NCI-H510A treated with DMSO at 0.1 percent for 48 hours (cell line): ENCODE measurements at regions not wholly inside any gene's neighbourhood (a gene's known extent, or its start where the extent isn't known, plus 50 kb on each side); places are given as distances from the start of the nearest gene placed in this dataset.

Source experiments
- DNase-seq: peaks from one replicate; lab custom pipeline; 2025; lab: John Stamatoyannopoulos, UW

DNA sequence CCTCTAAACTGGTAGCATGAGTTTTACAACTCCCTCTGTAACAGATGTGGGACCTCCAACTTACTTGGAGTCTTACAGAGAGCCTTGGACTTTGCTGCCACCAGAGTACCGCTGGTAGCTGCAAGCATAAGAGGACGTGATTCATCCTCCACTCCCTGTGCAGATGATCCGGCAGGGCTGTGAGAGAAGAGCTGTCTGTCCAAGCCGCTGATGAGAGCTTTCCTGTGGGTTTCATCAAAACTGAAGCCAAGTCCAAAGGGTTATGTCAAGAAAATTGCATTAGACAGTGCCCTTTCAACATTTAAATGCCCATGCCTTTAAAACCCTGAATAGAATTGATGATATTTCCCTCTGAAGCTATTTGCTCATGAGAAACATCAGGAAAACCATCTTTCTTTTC, 85.8 kb downstream of the LLPH start:
- no peak for DNase-seq

DNA sequence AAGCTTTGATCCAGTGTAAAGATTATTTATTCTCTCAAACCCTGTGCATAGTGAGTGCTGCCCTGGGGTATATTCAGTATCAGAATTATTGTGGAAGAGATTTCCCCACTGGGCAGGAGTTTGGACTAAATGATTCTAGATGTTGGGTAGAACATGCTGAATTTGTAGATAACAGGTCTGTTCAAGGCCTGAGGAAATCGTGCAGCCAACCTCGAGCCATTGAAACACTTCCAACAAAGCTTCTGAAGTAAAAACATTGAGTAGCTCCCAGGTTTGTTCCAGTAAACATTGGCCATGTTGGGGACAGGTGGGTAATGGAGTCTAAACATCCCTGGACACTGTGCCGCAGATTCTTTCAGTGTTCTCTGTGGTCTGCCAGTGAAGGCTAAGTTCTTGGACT, 87.5 kb downstream of the LLPH start:
- DNase-seq, result no peak

DNA sequence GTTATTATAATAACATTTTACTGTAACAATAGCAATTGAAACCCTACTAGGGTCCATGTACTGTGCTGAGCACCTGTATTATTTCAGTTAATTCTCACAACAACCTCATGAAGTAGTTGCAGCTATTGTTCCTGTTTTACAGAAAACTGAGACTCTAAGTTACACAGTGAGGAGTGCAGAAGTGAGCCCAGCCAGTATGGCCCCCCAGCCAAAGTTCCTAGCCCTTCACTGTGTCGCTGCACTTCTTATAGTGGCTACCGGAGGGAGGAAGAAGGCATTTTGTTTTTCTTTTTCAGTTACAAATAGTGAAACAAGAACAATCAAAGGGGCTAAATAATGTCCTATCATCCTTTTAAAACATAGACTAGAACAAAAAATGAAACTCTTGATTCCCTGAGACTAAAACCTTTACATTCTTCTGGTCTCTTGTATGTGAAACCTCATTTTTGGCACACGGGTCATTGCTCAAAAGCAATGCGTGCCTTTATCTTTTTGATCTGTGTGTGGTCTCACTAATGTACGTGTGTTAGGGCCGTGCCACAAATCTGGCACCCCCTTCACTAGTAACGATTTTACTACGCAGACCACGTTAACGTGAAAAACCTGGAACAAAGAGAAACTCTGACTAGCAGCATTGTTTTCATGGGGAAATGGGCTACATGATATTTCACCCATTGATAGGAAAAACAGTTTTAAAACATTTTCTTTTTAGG, 88.7 kb downstream of the LLPH start:
- DNase-seq, result no peak

DNA sequence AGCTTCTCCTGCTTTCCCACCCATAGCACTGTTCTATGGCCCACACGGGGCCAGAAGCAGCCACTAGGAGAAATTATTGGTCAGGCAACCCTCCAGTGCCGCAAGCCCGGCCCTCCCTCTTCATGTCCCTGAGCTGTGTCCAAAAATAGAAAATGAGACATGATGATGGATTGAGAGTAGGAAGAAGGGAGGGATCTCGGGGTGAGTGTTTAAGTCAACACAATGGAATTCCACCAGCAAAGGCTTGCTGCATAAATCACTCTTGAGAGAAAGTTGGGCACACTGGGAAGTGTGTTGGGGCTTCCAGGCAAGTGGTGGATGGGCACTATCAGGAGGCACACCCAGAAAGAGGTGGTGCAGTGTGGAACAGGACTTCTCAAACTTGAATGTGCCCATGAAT, 94.2 kb downstream of the LLPH start:
- no peak for DNase-seq

DNA sequence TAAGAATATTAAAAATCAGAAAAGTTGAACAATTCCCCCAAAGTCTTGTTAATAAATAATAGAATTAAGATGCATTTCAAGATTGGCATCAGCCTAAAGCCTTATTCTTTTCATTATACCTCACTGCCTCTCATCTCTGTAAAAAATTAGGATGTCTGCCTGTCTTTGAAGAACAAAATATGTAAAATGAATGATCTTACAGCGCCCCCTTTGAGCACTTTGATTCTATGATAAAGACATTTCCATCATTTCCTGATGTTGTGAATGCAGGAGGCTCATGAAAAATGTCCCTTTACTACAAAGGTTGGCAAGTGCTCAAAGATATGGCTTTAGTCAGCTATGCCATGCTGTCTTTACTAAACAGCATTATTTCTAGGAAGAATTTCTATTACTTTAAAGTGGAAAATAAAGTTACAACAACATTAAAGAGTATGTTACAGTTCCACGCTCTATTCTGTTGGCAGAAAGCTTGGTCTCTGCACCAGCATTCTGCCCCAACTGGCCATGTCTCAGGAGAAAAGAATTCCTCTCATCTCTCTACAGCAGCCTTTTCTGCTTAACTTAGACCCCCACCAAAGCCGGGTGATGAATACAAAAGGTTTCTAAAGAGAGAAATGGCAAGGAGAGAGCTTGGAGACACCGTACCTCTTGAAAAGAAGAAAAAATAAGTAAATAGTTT, 95.1 kb downstream of the LLPH start:
- DNase-seq, result no peak

DNA sequence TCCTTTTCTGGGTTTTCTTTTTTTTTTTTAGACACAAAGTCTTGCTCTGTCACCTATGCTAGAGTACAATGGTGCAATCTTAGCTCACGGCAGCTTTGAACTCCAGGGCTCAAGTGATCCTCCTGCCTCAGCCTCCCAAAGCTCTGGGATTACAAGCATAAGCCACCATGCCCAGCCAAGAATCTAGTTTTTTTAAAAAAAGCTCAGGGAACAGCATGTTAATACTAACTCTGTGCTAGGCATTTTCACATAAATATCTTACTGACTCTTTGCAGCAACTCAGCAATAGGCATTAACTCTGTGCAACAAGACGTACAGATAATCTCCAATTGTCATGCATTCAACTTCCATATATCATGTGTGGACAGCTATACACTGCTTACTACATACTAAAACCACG, 97.4 kb downstream of the LLPH start:
- DNase-seq, result no peak

DNA sequence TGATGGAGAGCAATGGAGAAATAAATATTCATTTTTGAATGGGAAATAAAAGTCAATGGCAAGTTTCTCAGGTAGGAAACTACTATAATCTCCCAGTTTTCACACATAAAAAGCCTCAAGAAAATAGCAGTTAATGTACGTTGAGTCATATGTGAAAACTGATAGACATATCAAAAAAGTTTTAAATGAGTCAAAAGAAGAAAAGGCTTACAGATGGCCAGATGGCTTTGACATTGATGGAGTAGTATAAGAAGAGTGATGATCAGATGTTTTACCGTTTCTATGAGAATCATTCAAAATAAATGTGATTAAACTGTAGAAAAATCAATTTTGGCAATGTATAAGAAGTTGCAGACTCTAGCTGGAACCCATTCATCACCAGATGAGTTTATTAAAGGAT, 97.8 kb downstream of the LLPH start:
- no peak for DNase-seq

DNA sequence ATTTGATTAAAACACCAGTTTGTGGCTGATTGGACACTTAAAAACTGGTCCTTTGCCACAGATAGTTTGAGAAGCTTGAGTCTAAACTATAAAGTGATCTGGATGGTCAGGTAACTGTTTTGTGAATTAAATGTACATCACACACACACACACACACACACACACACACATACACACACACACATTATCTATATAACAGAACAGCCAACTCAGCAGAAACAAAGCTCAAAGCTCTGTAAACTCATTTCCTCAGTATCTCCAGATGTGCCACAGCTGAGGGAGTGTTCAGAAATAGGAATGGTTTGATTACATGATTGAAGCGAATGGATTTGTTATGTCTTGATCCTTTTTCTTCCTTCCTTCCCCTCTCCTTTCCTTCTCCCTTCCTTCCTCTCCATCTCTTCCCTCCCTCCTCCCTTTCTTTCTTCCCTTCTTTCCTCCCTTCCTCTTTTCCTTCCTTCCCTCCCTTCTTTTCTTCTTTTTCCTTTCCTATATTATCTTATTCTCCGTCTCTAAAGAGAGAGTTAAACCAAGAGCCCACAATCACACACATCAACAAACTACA, 100.3 kb downstream of the LLPH start:
- DNase-seq, result no peak

DNA sequence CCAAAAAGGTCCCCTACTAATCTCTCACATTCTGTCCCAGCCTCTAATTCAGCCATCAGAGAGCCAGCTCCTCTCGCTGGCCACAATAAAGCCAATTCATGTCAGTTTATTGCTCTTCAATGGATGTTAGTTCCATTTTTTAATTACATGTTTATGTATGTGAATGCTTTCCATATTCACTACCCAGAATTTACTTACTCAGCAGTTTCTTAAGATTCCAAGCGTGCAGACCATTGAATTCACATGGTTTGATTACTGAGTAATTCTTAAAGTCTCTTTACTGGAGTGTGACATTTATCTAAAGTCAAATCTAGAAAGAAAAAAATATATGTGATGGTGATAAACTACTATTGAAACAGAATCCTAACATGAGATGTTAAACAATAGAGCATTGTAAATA, 102.2 kb downstream of the LLPH start:
- DNase-seq, result no peak

DNA sequence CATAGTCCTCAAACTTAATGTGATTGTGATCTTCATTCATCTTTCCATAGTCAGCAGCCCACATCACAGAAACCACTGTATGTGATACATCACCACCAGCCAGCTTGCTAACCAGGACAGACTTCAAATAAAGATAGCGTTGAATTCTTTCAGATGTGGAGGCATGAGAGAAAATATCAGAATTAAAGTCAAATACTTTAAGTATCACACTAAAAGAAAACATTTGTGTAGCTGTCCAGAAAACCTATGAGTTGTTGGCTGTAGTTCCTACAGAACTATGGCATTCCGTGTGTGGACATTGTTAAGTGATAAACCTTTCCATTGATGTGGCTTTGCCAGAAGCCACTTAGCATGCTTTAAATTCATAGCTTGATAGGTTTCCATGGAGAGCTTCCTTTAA, 105.1 kb downstream of the LLPH start:
- DNase-seq, result no peak

DNA sequence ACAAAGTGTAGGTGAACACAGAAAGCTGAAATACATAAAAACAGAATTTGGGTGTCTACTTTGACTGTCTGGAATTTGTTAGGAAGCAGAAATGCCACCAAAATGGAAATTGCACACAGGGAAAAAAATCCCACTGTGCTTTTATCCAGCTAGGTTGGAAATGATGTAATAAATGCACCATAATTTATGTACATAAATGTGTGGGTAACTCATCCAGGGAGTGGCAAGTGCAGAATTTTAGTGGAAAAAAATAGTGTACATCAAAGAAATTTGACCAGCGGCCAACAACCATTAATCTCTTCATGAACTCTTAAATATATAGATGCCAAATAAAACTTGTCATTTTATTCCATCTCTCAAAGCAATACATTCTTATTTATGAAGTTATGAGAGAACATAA, 105.6 kb downstream of the LLPH start:
- no peak for DNase-seq

DNA sequence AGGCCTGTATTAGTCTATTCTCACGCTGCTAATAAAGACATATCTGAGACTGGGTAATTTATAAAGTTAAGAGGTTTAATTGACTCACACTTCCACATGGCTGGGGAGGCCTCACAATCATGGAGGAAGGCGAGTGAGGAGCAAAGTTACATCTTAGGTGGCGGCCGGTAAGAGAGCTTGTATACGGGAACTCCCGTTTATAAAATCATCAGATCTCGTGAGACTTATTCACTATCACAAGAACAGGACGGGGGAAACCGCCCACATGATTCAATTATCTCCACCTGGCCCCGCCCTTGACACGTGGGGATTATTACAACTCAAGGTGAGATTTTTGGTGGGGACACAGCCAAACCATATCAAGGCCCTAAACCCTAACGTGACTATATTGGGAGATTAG, 110.1 kb downstream of the LLPH start:
- no peak for DNase-seq

DNA sequence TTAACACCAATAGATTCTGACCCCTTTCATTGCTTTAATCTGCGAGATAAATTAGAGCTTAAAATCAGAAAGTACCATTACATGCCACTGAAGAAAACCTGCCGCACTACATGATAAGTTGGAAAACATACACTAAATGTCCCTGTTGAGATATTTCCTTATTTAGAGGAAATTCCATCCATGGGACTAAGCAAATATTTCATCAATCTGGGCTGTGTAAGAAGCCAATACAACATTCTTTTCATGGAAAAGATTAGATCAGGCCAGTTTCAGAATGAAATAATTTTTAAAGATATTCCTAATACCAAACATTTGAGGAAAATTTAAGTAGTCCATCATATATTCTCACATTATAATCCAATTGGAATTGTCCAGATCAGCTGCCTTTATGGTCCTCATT, 112.8 kb downstream of the LLPH start:
- no peak for DNase-seq
